IMR-90 (cell line): ENCODE measurements at regions not wholly inside any gene's neighbourhood (a gene's known extent, or its start where the extent isn't known, plus 50 kb on each side); places are given as distances from the start of the nearest gene placed in this dataset.

Experiments
- ATAC-seq: fragments of 200-7000 bp; cut with Tn5 transposase; 2 replicates; pipeline ENCODE4 v1.9.1; 2020; ENCODE audit warnings: low read depth, mild to moderate bottlenecking, moderate library complexity
- BruUV-seq: library from RNA; stranded (reverse); fragments of 400-500 nt; replicated peaks from 2 replicates; lab custom pipeline; 2021; lab: Mats Ljungman, UMichigan
- CTCF ChIA-PET: fragments of 300-600 bp; formaldehyde crosslinking; extraction: SDS; loops from one replicate; lab custom pipeline; 2021; ENCODE audit warnings: antibody characterized with exemption; lab: Yijun Ruan, JAX
- POLR2A ChIA-PET: fragments of 300-600 bp; sonication (Branson Sonifier 250); formaldehyde crosslinking; loops from one replicate; lab custom pipeline; 2022; ENCODE audit warnings: antibody characterized with exemption; ENCODE audit not compliant: unreplicated experiment; lab: Charles Lee
- DNase-seq: peaks from one replicate; pipeline ENCODE4 v3.0.0; 2013
- H2AFZ ChIP-seq: replicated peaks from 2 replicates; pipeline ENCODE3; 2013; ENCODE audit warnings: low read length, mild to moderate bottlenecking; ENCODE audit not compliant: poor library complexity
- H2AK5ac ChIP-seq: 2 replicates; pipeline ENCODE4 v1.6.1; 2013; ENCODE audit warnings: low read depth, low read length, inconsistent platforms
- H2AK9ac ChIP-seq: replicated peaks from 2 replicates; pipeline ENCODE3; 2013; ENCODE audit warnings: mild to moderate bottlenecking, low read depth, low read length, moderate library complexity; ENCODE audit not compliant: poor library complexity
- H2BK120ac ChIP-seq: 2 replicates; pipeline ENCODE4 v1.6.1; 2013; ENCODE audit warnings: low read depth, low read length, inconsistent platforms
- H2BK15ac ChIP-seq: 3 replicates; pipeline ENCODE4 v1.6.1; 2013; ENCODE audit warnings: low read depth, low read length, inconsistent platforms
- H2BK20ac ChIP-seq: 2 replicates; pipeline ENCODE4 v1.6.1; 2013; ENCODE audit warnings: low read depth, mild to moderate bottlenecking, inconsistent platforms, low read length, moderate library complexity
- H2BK5ac ChIP-seq: 2 replicates; pipeline ENCODE4 v1.6.1; 2013; ENCODE audit warnings: mild to moderate bottlenecking, low read depth, low read length, inconsistent platforms; ENCODE audit not compliant: poor library complexity, severe bottlenecking
- H3K14ac ChIP-seq: replicated peaks from 2 replicates; pipeline ENCODE4 v1.6.1; 2013; ENCODE audit warnings: low read depth, low read length, inconsistent platforms
- H3K18ac ChIP-seq: 2 replicates; pipeline ENCODE4 v1.6.1; 2013; ENCODE audit warnings: low read depth, low read length, control low read depth
- H3K23ac ChIP-seq: 2 replicates; pipeline ENCODE4 v1.6.1; 2013; ENCODE audit warnings: low read depth, low read length, inconsistent platforms
- H3K27ac ChIP-seq: 2 replicates; pipeline ENCODE4 v1.5.1; 2013; ENCODE audit warnings: mild to moderate bottlenecking, control low read depth, low read length; ENCODE audit not compliant: insufficient read depth
- H3K27me3 ChIP-seq: 2 replicates; pipeline ENCODE4 v1.6.1; 2013; ENCODE audit warnings: low read length; ENCODE audit not compliant: control insufficient read depth, insufficient read depth
- H3K36me3 ChIP-seq: 2 replicates; pipeline ENCODE4 v1.6.1; 2013; ENCODE audit warnings: low read length, mixed read lengths; ENCODE audit not compliant: control insufficient read depth, insufficient read depth
- H3K4ac ChIP-seq: 2 replicates; pipeline ENCODE4 v1.6.1; 2013; ENCODE audit warnings: low read depth, low read length, inconsistent platforms
- H3K4me1 ChIP-seq: 2 replicates; pipeline ENCODE4 v1.6.1; 2013; ENCODE audit warnings: low read length, mixed read lengths; ENCODE audit not compliant: control insufficient read depth, insufficient read depth
- H3K4me2 ChIP-seq: 2 replicates; pipeline ENCODE4 v1.6.1; 2013; ENCODE audit warnings: low read depth, mild to moderate bottlenecking, control low read depth, low read length, moderate library complexity
- H3K4me3 ChIP-seq: 2 replicates; pipeline ENCODE4 v1.5.1; 2013; ENCODE audit warnings: low read depth, mild to moderate bottlenecking, control low read depth, low read length, moderate library complexity; ENCODE audit not compliant: insufficient read depth
- H3K56ac ChIP-seq: 2 replicates; pipeline ENCODE4 v1.6.1; 2013; ENCODE audit warnings: low read length, inconsistent platforms; ENCODE audit not compliant: insufficient read depth; ENCODE audit errors: extremely low read depth
- H3K79me1 ChIP-seq, 2 experiments: 2 replicates each; pipeline ENCODE4 v1.6.1; 2013; ENCODE audit warnings: low read length in 2 of 2, inconsistent platforms in 1 of 2, low read depth in 1 of 2
- H3K9ac ChIP-seq: 2 replicates; pipeline ENCODE4 v1.6.1; 2013; ENCODE audit warnings: low read depth, low read length, control low read depth
- H3K9me1 ChIP-seq: 2 replicates; pipeline ENCODE4 v1.6.1; 2013; ENCODE audit warnings: low read length, inconsistent platforms; ENCODE audit not compliant: insufficient read depth
- H3K9me3 ChIP-seq: 2 replicates; pipeline ENCODE4 v1.6.1; 2013; ENCODE audit warnings: low read length; ENCODE audit not compliant: control insufficient read depth, insufficient read depth
- H4K20me1 ChIP-seq: 2 replicates; pipeline ENCODE4 v1.6.1; 2013; ENCODE audit warnings: low read length, inconsistent platforms; ENCODE audit not compliant: insufficient read depth
- H4K5ac ChIP-seq: 2 replicates; pipeline ENCODE4 v1.6.1; 2013; ENCODE audit warnings: mild to moderate bottlenecking, low read depth, low read length, control low read depth
- H4K8ac ChIP-seq, 2 experiments: 2 replicates each; pipeline ENCODE4 v1.6.1; 2013; ENCODE audit warnings: low read depth in 2 of 2, low read length in 2 of 2, control low read depth in 1 of 2, inconsistent platforms in 1 of 2
- H4K91ac ChIP-seq: 2 replicates; pipeline ENCODE4 v1.6.1; 2013; ENCODE audit warnings: low read depth, low read length, inconsistent platforms; ENCODE audit not compliant: insufficient read depth
- BHLHE40 ChIP-seq: fragments of 150-350 bp; IDR thresholded peaks from 2 replicates; pipeline ENCODE4 v1.6.1; 2016; ENCODE audit warnings: mild to moderate bottlenecking, low read depth, low read length
- CEBPB ChIP-seq: IDR thresholded peaks from 2 replicates; pipeline ENCODE4 v1.6.1; 2012; ENCODE audit warnings: low read depth, low read length, improper control_type of control experiment
- FOS ChIP-seq: fragments of 150-350 bp; IDR thresholded peaks from 2 replicates; pipeline ENCODE4 v1.6.1; 2016; ENCODE audit warnings: low read depth, low read length
- MAFK ChIP-seq: IDR thresholded peaks from 2 replicates; pipeline ENCODE4 v1.6.1; 2012; ENCODE audit warnings: low read depth, low read length, improper control_type of control experiment
- MAZ ChIP-seq: IDR thresholded peaks from 2 replicates; pipeline ENCODE4 v1.6.1; 2012; ENCODE audit warnings: low read depth, mild to moderate bottlenecking, low read length, improper control_type of control experiment, moderate library complexity, borderline replicate concordance
- MXI1 ChIP-seq: IDR thresholded peaks from 2 replicates; pipeline ENCODE4 v1.6.1; 2012; ENCODE audit warnings: low read depth, mild to moderate bottlenecking, low read length, moderate library complexity, borderline replicate concordance
- POLR2A ChIP-seq: IDR thresholded peaks from 2 replicates; pipeline ENCODE4 v1.6.1; 2012; ENCODE audit warnings: mild to moderate bottlenecking, low read depth, low read length
- RAD21 ChIP-seq: IDR thresholded peaks from 2 replicates; pipeline ENCODE4 v1.6.1; 2012; ENCODE audit warnings: low read length, improper control_type of control experiment
- RCOR1 ChIP-seq: IDR thresholded peaks from 2 replicates; pipeline ENCODE4 v1.6.1; 2012; ENCODE audit warnings: mild to moderate bottlenecking, low read length, improper control_type of control experiment; ENCODE audit not compliant: insufficient replicate concordance
- SMC3 ChIP-seq: fragments of 150-350 bp; IDR thresholded peaks from 2 replicates; pipeline ENCODE4 v1.6.1; 2016; ENCODE audit warnings: low read depth, mild to moderate bottlenecking, antibody characterized with exemption, low read length, moderate library complexity
- WGBS, 2 experiments: methylation state at CpG; one replicate each; pipeline versions ENCODE4 v1.1.5 to v1.1.7; 2013; ENCODE audit warnings: missing lambda C conversion rate in 2 of 2; ENCODE audit not compliant: insufficient read length in 1 of 2; ENCODE audit errors: extremely low coverage in 2 of 2; 5-methylcytosine and 5-hydroxymethylcytosine counted together
- dilution Hi-C: fragments of 300-500 bp; cut with HindIII; formaldehyde crosslinking; loops from one replicate; pipeline ENCODE4 v1.14.3; 2018; ENCODE audit warnings: low sequenced_read_pairs; ENCODE audit not compliant: unreplicated experiment
- in situ Hi-C: fragments of 300-500 bp; cut with MboI; formaldehyde crosslinking; loops from 3 replicates; pipeline ENCODE4 v1.14.3; 2019; ENCODE audit warnings: low sequenced_read_pairs, inconsistent platforms, mixed read lengths
- intact Hi-C: fragments of 100-400 bp; cut with micrococcal nuclease; formaldehyde crosslinking; loops from 2 replicates; pipeline ENCODE4 v1.10.0; 2022
- TF ChIP-seq, protein P1 (sequence below): conservative IDR thresholded peaks from 2 replicates; pipeline ENCODE4 v1.5.1; 2012; ENCODE audit warnings: mild to moderate bottlenecking, low read depth, low read length, improper control_type of control experiment
- TF ChIP-seq, protein P2 (sequence below): fragments of 150-350 bp; IDR thresholded peaks from 2 replicates; pipeline ENCODE4 v1.6.1; 2016; ENCODE audit warnings: low read depth, mild to moderate bottlenecking, low read length, moderate library complexity, borderline replicate concordance

DNA sequence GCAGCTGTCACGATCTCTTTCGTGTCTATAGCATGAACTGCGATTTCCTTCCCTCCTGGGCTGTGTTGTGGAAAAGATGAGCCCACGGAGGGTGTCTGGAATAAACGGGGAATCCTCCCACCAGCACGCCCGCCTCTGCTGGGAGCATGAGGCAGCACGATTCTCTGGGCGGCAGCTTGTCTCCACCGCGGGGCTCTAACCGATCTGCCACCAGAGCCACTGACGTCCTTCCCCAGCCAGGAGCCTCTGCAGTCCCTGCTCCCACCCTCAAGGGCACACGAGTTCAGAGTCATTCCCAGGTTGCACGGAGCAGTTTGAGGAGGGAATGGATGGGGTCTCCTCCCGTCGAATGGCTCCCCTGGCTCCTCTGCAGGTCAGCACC is 197.6 kb downstream of the DLL1 start:
- H3K4me1 ChIP-seq, result no peaks in the 10 kb centered on the region
- in situ Hi-C loops, result no loop called here
- BruUV-seq, result no TSS peak
- H3K79me1 ChIP-seq, result no peaks in the 10 kb centered on the region
- no peak overlapping the region for H3K4me3 ChIP-seq
- H3K9ac ChIP-seq, result no peak overlapping the region
- H2AFZ ChIP-seq, result no peak overlapping the region
- no peak overlapping the region for H3K14ac ChIP-seq
- CTCF ChIA-PET, result no interaction called here
- H2BK20ac ChIP-seq, result no peak overlapping the region
- H3K23ac ChIP-seq, result no peak overlapping the region
- no peak overlapping the region for H3K18ac ChIP-seq
- H4K5ac ChIP-seq, result no peak overlapping the region
- no peak overlapping the region for H4K8ac ChIP-seq
- H2BK15ac ChIP-seq, result no peak overlapping the region
- DNase-seq (no peak), ATAC-seq (no peak)
- no peaks in the 10 kb centered on the region for H3K36me3 ChIP-seq
- H3K4ac ChIP-seq, result no peak overlapping the region
- POLR2A ChIA-PET, result no interaction called here
- H2BK5ac ChIP-seq, result no peak overlapping the region
- no peaks in the 10 kb centered on the region for H3K9me1 ChIP-seq
- TF ChIP-seq FOS, result no peak
- no peak for TF ChIP-seq RCOR1
- no peak for TF ChIP-seq BHLHE40
- TF ChIP-seq POLR2A, result no peak
- no peak for TF ChIP-seq MAZ
- TF ChIP-seq MXI1, result no peak
- TF ChIP-seq RAD21, result no peak
- TF ChIP-seq, protein P1, sequence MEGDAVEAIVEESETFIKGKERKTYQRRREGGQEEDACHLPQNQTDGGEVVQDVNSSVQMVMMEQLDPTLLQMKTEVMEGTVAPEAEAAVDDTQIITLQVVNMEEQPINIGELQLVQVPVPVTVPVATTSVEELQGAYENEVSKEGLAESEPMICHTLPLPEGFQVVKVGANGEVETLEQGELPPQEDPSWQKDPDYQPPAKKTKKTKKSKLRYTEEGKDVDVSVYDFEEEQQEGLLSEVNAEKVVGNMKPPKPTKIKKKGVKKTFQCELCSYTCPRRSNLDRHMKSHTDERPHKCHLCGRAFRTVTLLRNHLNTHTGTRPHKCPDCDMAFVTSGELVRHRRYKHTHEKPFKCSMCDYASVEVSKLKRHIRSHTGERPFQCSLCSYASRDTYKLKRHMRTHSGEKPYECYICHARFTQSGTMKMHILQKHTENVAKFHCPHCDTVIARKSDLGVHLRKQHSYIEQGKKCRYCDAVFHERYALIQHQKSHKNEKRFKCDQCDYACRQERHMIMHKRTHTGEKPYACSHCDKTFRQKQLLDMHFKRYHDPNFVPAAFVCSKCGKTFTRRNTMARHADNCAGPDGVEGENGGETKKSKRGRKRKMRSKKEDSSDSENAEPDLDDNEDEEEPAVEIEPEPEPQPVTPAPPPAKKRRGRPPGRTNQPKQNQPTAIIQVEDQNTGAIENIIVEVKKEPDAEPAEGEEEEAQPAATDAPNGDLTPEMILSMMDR, result no peak
- TF ChIP-seq SMC3, result no peak
- no peak for TF ChIP-seq CEBPB
- TF ChIP-seq, protein P2, sequence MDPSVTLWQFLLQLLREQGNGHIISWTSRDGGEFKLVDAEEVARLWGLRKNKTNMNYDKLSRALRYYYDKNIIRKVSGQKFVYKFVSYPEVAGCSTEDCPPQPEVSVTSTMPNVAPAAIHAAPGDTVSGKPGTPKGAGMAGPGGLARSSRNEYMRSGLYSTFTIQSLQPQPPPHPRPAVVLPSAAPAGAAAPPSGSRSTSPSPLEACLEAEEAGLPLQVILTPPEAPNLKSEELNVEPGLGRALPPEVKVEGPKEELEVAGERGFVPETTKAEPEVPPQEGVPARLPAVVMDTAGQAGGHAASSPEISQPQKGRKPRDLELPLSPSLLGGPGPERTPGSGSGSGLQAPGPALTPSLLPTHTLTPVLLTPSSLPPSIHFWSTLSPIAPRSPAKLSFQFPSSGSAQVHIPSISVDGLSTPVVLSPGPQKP, result no peak
- TF ChIP-seq MAFK, result no peak
- no peak overlapping the region for H2AK9ac ChIP-seq
- intact Hi-C loops, result no loop called here
- H4K91ac ChIP-seq, result no peak overlapping the region
- H2BK120ac ChIP-seq, result no peak overlapping the region
- H3K56ac ChIP-seq, result no peak overlapping the region
- dilution Hi-C loops, result no loop called here
- H3K27ac ChIP-seq, result no peak overlapping the region
- 75% methylated on average over 2 of the region's 17 CpGs; no CpG with 5 or more reads in 1 of the 2 experiments for WGBS, 2 experiments
- no peaks in the 10 kb centered on the region for H3K27me3 ChIP-seq
- no peak overlapping the region for H3K4me2 ChIP-seq
- no peak overlapping the region for H2AK5ac ChIP-seq
- H3K9me3 ChIP-seq, result peaks cover 69% of the 10 kb centered on the region
- no peaks in the 10 kb centered on the region for H4K20me1 ChIP-seq
